Dendritic cell treated with granulocyte-macrophage colony-stimulating factor and Interleukin-4, amounts not matched to agents 40 ng/mL and 50 ng/mL, for 4 days (primary cell): ENCODE measurements at regions not wholly inside any gene's neighbourhood (a gene's known extent, or its start where the extent isn't known, plus 50 kb on each side); places are given as distances from the start of the nearest gene placed in this dataset.

Experiments
- H3K27ac Mint-ChIP-seq: one replicate; pipeline ENCODE4 v1.8.0; 2022; ENCODE audit warnings: mild to moderate bottlenecking, mixed read lengths
- H3K27me3 Mint-ChIP-seq: one replicate; pipeline ENCODE4 v1.8.0; 2022; ENCODE audit warnings: mild to moderate bottlenecking, mixed read lengths
- H3K36me3 Mint-ChIP-seq: one replicate; pipeline ENCODE4 v1.8.0; 2022; ENCODE audit warnings: low read depth, mixed read lengths
- H3K4me1 Mint-ChIP-seq: one replicate; pipeline ENCODE4 v1.8.0; 2022; ENCODE audit warnings: low read depth, mixed read lengths
- H3K4me3 Mint-ChIP-seq: one replicate; pipeline ENCODE4 v1.8.0; 2022; ENCODE audit warnings: mild to moderate bottlenecking, moderate library complexity, mixed read lengths
- H3K9me3 Mint-ChIP-seq: one replicate; pipeline ENCODE4 v1.8.0; 2022; ENCODE audit warnings: mixed read lengths
- intact Hi-C: fragments of 100-400 bp; cut with micrococcal nuclease; formaldehyde crosslinking; loops from one replicate; pipeline ENCODE4 v1.15.0; 2022

GRCh38 chr22:49024775-49025440 is 802.8 kb downstream of the BRD1 start:
- Mint-ChIP-seq H3K4me1 (no peaks in the 10 kb centered on the region), H3K9me3 (no peaks in the 10 kb centered on the region), H3K27me3 (no peaks in the 10 kb centered on the region), H3K36me3 (no peaks in the 10 kb centered on the region), H3K27ac (no peak overlapping the region), H3K4me3 (no peak overlapping the region)
- intact Hi-C loops: no loop called here

GRCh38 chr22:49023879-49024774 is 803.5 kb downstream of the BRD1 start:
- Mint-ChIP-seq H3K4me3 (no peak overlapping the region), H3K4me1 (no peaks in the 10 kb centered on the region), H3K27ac (no peak overlapping the region), H3K27me3 (no peaks in the 10 kb centered on the region), H3K36me3 (no peaks in the 10 kb centered on the region), H3K9me3 (no peaks in the 10 kb centered on the region)
- intact Hi-C loops: no loop called here

GRCh38 chr22:49023161-49023878 is 804.4 kb downstream of the BRD1 start:
- Mint-ChIP-seq H3K27me3 (no peaks in the 10 kb centered on the region), H3K4me1 (no peaks in the 10 kb centered on the region), H3K36me3 (no peaks in the 10 kb centered on the region), H3K27ac (no peak overlapping the region), H3K9me3 (no peaks in the 10 kb centered on the region), H3K4me3 (no peak overlapping the region)
- intact Hi-C loops: no loop called here

DNA sequence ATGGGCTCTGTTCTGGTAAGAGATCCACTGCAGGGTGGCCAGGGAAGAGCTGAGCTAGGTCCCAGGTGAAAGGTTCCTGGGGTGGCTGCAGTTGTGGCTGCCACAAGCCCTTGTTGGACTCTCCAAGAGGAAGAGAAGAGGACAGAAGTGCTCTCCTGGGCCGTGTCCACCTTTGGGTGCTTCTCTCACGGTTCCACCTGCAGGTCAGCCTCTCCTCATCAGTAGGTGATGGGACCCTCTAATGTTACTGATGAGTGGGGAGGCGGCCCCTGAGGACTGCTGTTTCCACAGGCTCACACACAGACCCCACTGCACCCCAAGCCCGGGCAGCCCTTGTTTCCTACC is 804.9 kb downstream of the BRD1 start:
- intact Hi-C loops: no loop called here
- Mint-ChIP-seq H3K36me3 (no peaks in the 10 kb centered on the region), H3K27ac (no peak overlapping the region), H3K27me3 (no peaks in the 10 kb centered on the region), H3K4me1 (no peaks in the 10 kb centered on the region), H3K4me3 (no peak overlapping the region), H3K9me3 (no peaks in the 10 kb centered on the region)

DNA sequence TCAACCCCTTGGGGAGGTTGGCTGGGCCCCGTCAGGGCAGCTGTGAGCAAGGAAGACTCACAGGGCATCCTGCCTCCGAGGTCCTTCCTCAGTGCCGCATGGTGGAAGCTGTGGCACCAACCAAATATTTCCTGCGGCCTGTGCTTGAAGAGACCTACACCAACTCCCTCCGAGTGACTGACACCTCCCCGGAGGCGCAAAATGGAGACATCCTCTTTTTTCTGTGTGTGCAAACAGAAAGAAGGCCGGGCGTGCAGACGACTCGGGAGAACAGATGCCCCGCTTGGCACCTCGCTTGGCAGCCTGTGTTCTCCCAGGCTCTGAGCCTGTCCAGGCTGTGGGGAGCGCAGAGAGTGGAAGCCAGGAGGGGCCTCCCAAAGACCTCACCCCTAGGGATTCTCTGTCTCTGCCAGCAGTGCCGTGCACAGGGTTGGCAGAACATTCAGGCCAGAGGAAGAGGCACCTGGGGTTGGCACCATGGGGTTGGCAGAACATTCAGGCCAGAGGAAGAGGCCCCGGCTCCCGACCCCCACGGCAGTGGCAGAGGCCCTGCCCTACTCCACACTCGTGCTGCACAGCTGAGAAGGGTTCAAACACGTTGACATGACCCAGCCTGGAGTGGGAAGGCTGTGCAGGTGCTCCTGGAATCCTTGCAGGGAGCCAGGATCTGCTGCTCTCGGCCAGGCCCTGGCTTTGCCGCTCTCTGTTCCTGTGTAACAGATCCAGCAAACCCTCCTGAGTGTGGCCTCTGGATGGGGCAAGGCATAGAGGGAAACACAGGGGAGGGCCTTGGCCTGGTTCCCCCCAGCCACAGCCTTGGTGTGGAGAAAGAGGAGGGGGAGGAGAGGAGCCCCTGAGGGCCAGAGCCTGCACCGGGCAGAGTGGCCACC is 805.5 kb downstream of the BRD1 start:
- H3K4me3 Mint-ChIP-seq: no peak overlapping the region
- intact Hi-C loops: no loop called here
- no peaks in the 10 kb centered on the region for H3K27me3 Mint-ChIP-seq
- no peaks in the 10 kb centered on the region for H3K9me3 Mint-ChIP-seq
- H3K4me1 Mint-ChIP-seq: no peaks in the 10 kb centered on the region
- H3K36me3 Mint-ChIP-seq: no peaks in the 10 kb centered on the region
- H3K27ac Mint-ChIP-seq: no peak overlapping the region

DNA sequence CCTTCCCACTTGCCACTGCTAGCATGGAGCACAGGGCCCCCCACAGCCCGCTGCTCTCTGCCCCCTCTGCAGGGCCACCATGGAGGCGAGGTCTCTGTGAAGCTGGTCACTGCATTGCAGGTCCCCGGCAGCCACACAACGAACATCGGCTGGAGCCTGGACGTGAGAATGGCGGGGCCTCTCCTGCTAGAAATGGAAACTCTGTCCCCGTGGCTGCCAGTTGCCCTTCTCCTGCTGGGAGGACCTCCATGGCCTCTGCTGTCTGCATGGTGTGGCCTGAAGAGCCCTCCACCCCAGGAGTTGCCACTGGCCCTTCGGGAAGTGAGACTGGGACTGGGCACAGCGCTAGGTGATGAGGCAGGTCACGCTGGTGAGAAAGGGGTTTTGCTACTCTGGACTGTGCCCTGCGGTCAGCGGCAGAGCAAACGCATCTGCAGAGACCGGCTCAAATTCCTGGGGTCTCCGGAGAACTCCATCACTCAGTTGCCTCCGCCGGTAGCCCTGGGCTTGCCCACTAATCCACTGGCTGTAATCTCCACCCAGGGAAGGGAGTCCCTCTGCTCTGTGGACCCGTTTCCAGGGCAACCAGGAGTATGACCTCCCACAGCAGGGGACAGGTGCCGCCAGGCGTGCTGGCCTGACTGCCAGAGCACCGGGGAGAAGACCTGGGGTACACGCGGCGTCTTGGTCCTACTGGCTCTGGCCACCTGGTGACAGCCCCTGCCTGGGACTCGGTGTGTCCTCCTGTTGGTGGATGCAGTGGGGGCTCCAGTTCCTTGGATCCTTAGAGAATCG is 806.3 kb downstream of the BRD1 start:
- no peaks in the 10 kb centered on the region for H3K9me3 Mint-ChIP-seq
- H3K4me1 Mint-ChIP-seq: no peaks in the 10 kb centered on the region
- H3K4me3 Mint-ChIP-seq: no peak overlapping the region
- no peaks in the 10 kb centered on the region for H3K36me3 Mint-ChIP-seq
- H3K27me3 Mint-ChIP-seq: no peaks in the 10 kb centered on the region
- intact Hi-C loops: no loop called here
- H3K27ac Mint-ChIP-seq: no peak overlapping the region

DNA sequence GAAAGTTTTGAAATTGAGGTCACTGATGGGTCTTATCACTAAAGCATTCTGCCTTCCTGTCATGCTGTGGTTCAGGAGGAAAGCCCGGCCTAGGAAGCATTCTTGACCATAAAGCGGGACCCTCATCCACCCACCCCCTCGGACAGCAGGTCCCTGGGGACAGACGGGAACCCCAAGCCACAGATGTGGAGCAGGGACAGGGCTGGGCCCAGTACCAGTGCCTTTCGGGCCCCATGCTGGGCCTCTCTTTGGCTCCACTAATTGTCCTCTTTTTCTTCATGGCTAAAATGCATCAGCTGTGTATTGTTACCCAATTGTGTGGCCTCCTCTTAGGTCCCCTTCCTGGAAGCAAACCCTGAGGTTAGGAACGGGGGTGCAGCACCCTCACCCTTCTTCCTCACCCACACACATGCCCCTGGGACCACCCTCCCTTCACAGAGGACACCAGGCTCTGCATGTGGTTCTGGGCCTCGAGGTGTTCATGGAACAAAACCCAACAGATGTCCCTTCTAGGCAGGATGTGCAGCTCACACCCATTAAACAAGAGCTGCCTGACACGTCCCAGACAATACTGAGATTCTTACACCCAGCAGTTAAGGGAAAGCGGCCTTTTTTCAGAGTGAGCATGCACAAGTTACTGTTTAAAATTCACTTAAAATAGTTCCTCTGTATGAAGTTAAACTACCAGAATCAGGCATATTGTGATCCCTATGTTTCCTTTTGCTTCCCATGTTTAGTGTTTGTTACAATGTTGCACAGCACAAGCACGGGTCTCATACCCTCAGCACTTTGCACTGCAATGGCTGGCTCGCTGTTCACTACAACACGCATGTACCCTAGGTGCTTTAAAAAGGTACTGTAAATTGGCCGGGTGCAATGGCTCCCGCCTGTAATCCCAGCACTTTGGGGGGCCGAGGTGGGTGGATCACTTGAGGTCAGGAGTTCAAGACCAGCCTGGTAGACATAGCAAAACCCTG is 807.6 kb downstream of the BRD1 start:
- Mint-ChIP-seq H3K27me3 (no peaks in the 10 kb centered on the region), H3K4me1 (no peaks in the 10 kb centered on the region), H3K36me3 (no peaks in the 10 kb centered on the region), H3K9me3 (no peaks in the 10 kb centered on the region), H3K27ac (no peak overlapping the region), H3K4me3 (no peak overlapping the region)
- intact Hi-C loops: no loop called here

GRCh38 chr22:49018601-49019000 is 809.1 kb downstream of the BRD1 start:
- no peaks in the 10 kb centered on the region for H3K27me3 Mint-ChIP-seq

GRCh38 chr22:49017482-49018329 is 810.0 kb downstream of the BRD1 start:
- intact Hi-C loops: no loop called here
- H3K27me3 Mint-ChIP-seq: no peaks in the 10 kb centered on the region
- H3K9me3 Mint-ChIP-seq: no peaks in the 10 kb centered on the region
- H3K27ac Mint-ChIP-seq: no peak overlapping the region
- H3K4me3 Mint-ChIP-seq: no peak overlapping the region
- no peaks in the 10 kb centered on the region for H3K4me1 Mint-ChIP-seq
- no peaks in the 10 kb centered on the region for H3K36me3 Mint-ChIP-seq

More at GRCh38 chr22:49018601-49019000, 809.1 kb downstream of the BRD1 start:
- no peak overlapping the region for H3K27ac Mint-ChIP-seq
- intact Hi-C loops: no loop called here
- no peaks in the 10 kb centered on the region for H3K9me3 Mint-ChIP-seq
- H3K4me3 Mint-ChIP-seq: no peak overlapping the region
- no peaks in the 10 kb centered on the region for H3K4me1 Mint-ChIP-seq
- no peaks in the 10 kb centered on the region for H3K36me3 Mint-ChIP-seq

GRCh38 chr22:49016909-49017481 is 810.7 kb downstream of the BRD1 start:
- H3K36me3 Mint-ChIP-seq: no peaks in the 10 kb centered on the region
- no peaks in the 10 kb centered on the region for H3K4me1 Mint-ChIP-seq
- H3K27me3 Mint-ChIP-seq: no peaks in the 10 kb centered on the region
- no peak overlapping the region for H3K4me3 Mint-ChIP-seq
- no peaks in the 10 kb centered on the region for H3K9me3 Mint-ChIP-seq
- H3K27ac Mint-ChIP-seq: no peak overlapping the region
- intact Hi-C loops: no loop called here
